GM12891 (cell line): ENCODE measurements at regions not wholly inside any gene's neighbourhood (a gene's known extent, or its start where the extent isn't known, plus 50 kb on each side); places are given as distances from the start of the nearest gene placed in this dataset.

Experiments used
- POLR2A ChIP-seq: IDR thresholded peaks from 2 replicates; pipeline ENCODE4 v1.6.1; 2011; ENCODE audit warnings: low read depth, low read length, control low read depth
- POLR2AphosphoS5 ChIP-seq: IDR thresholded peaks from 2 replicates; pipeline ENCODE4 v1.6.1; 2011; ENCODE audit warnings: low read depth, low read length, control low read depth
- TAF1 ChIP-seq: IDR thresholded peaks from 2 replicates; pipeline ENCODE4 v1.6.1; 2011; ENCODE audit warnings: low read depth, low read length, control low read depth

GRCh38 chrX:139170526-139171173 lies 359.9 kb upstream of the F9 start:
- TF ChIP-seq POLR2AphosphoS5 (no peak), POLR2A (no peak), TAF1 (no peak)
